ENCODE measurements at regions not wholly inside any gene's neighbourhood (a gene's known extent, or its start where the extent isn't known, plus 50 kb on each side); places are given as distances from the start of the nearest gene placed in this dataset.

DNA sequence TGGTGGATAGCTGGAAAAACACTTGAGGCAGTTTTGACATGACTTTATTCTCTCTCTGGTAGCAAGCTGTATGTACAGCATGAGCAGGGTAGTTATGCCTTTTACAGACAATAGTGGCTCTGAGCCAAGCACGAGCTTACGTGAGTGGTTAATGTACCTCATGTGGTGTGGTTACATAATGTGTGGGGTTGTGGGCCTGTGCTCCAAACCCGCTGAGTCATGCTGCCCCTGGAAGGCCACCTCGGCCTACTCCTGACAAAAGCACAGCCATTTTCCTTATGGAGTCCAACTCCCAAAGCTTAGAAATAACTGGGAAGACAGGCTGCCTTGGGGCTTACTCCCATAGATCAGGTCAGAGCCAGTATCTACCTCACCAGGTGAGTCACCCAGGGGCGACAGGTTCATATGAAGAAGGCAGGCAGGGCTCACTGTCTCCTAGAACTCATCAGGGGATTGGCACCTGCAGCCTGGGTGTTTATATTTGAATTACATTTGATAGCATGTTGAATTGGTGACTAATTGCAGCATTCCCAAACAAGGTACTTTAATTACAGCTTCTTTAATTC is 404.5 kb downstream of the ADRA2A start:
- TF ChIP-seq KLF16 (tag by site-specific recombination; IDR thresholded peaks at IDR 0.05), result no peak
- TF ChIP-seq ZNF23 (tag by site-specific recombination; IDR thresholded peaks at IDR 0.05; ENCODE audit: borderline replicate concordance), result no peak
- no peak for TF ChIP-seq ZNF311 (tag by site-specific recombination; IDR thresholded peaks at IDR 0.05; ENCODE audit: borderline replicate concordance)
- no peak for TF ChIP-seq ZNF133 (tag by site-specific recombination; IDR thresholded peaks at IDR 0.05)
- TF ChIP-seq SALL2 (tag by site-specific recombination; IDR thresholded peaks at IDR 0.05; ENCODE audit: borderline replicate concordance), result no peak
- no peak for TF ChIP-seq CTCF (tag by site-specific recombination; IDR thresholded peaks at IDR 0.05)

Data from HEK293 (cell line).